NOMO-1 treated with DMSO at 0.1 percent for 48 hours (cell line): ENCODE measurements at regions not wholly inside any gene's neighbourhood (a gene's known extent, or its start where the extent isn't known, plus 50 kb on each side); places are given as distances from the start of the nearest gene placed in this dataset.
A peak's percentile ranks its signal among the peaks of the same experiment; 100 is the strongest.
"Not testable (repeated sequence)": the region's sequence is repeated elsewhere in the genome, so short reads cannot be mapped to it uniquely, and the experiment has no call there.

ENCODE experiments used
- DNase-seq: peaks from one replicate; lab custom pipeline; 2025; ENCODE audit not compliant: unreplicated experiment; lab: John Stamatoyannopoulos, UW

DNA sequence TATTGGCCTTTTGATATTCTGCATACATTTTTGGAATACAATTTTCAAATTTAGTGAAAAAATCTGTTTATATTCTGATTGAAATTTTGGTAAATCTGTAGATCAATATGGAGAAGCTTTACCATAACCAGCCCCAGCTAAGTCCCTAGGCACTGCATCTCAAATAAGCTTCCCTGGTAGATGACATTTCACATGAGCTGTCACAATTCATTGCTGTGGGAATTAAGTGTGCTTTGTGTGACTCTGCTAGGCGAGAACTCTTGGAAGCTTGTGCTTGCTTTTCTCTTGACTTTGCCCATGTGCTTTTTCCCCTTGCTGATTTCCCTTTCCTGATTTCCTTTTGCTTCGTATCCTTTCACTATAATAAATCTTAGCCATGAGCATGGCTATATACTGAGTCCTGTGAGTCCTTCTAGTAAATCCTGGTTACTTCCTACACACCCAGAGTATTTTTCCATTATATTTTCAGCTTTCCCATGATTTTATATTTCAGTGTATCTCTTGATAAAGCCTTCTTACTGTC lies 166.5 kb upstream of the MMS22L start:
- no peak for DNase-seq

DNA sequence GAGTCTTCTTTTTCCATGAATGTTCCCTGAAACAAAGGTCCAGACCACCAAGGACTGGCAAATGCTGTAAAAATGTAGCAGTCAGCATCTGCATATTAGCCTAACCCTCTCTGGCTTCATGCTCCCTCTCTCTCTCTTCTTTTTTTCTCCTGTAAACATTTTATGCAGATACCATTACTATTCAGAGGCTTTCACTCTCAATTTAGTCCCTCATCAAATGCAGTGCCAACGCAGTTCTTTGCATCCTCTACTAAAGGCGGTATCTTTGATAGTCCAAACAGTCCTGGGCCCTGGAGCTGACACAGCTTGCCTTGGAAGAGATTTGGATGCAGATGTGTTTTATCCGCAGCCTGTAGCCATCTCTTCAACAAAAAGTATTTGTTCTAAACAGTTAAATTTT lies 167.1 kb upstream of the MMS22L start:
- DNase-seq: no peak

DNA sequence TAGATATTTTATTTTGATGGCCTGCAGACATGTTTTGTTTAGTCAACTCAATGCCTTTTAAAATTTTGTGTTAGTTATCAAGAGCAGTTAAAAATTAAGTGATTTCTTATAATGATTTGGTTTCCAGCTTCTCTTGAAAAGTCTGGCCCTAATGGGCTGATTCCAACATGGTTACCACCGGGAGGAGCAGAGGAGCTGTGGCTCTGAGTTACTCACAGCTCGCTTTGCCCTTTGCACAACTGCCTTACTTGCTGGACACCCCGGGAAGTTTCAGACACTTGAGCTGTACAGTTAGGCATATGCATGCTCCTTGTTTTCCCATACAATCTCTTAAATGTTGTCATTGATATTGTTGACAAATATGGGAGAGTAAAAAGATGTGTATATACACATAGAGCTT lies 173.1 kb upstream of the MMS22L start:
- DNase-seq: no peak

DNA sequence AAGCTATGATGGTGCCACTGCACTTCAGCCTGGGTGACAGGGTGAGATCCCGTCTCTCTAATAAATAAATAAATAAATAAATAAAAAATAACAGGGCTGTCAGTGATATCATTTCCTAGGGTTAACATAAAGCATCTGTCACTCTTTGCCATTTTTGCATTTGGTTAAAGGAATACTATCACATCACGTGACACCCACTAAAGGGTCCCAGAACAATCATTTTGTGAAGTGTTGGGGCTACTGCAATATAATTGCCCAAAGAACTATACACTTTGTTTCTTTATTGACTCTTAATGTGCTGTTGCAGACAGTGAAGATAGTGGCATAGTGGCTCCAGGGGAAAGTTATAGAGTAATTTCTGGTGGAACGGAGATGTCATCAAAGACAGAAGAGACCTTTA lies 176.5 kb upstream of the MMS22L start:
- no peak for DNase-seq

DNA sequence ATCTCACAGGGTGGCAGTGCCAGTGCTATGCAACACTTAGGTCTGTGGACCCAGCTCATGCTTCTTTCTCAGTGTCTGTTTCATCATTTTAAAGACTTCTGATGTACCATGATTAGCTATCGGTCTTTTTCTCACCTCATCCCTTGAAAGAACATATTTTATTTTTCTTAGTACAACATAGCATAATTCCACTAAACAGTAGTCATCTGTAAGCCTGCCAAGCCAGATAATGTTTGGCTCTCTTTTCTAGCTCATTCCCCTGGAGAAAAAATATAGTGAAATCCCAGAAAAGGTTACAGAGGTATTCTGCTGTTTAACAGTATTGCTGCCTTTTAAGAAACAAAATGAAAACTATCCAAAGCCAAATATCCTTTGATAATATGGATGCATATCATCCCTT lies 177.0 kb upstream of the MMS22L start:
- no peak for DNase-seq

DNA sequence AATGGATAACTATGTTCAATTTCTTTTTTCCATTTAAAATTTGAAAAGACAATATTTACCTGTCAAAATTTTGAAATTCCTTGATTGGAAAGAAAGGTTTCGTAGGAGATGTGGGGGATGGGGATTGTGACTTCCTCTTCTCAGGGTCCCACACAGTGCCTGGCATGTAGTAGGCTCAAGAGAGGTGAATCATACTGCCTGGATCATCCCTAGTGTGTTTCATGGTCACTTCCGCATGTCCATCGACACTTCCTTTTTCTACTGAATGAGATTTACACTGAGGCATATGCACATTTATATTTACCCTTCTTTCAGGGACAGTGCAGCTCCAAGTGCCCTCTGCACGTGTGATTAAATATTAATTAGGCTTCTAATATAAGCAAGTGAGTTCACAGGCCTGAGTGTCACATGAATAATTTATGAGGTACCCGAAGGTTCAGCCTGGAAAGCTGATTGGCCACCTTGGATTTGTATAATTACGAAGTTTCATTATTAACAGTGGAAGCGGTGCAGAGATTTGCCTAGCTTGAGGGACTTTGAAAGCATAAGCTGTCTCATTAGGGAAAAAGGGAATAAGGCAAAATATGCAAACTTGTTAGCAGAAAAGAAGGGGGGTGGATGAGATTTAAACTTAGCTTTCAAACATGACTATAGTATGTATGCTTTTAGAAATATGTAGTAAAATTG lies 177.5 kb upstream of the MMS22L start:
- DNase-seq: peak; percentile 7

DNA sequence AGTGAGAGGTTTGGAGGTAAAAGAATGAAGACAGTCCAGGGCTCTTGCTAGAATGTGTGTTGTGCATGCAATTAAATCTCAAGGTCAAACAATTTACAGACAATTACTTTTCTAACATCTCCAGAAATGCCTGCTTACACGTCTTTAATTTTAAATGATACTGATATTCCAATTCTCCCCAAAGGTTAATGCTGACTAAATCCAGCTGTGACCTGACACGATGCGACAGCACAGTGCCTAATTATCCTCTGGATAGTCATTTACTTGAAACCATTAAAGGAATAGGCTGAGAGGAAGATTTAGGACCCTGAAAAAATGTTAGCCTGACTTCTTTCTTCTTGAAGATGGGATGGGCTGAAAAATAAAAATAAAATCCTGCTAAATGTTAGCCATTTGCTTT lies 178.2 kb upstream of the MMS22L start:
- no peak for DNase-seq

DNA sequence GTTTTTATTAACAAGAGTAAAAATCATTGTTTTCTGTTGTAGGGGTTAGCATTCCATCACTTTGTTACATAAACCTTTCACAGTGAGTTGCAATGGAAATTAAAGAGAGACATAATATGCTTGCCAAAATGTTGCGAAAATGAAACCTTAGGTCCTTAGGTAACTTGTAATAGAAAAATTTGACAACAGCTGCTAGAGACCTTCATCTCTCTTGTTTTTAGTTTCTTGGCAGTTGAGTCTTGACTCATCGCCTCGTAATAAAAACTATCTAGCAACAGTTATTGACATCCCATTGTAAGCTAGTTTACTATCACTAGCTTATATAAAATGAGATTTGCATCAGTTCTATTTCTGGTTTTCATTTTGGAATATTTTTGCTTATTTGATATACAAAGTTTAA lies 179.0 kb upstream of the MMS22L start:
- DNase-seq: no peak

DNA sequence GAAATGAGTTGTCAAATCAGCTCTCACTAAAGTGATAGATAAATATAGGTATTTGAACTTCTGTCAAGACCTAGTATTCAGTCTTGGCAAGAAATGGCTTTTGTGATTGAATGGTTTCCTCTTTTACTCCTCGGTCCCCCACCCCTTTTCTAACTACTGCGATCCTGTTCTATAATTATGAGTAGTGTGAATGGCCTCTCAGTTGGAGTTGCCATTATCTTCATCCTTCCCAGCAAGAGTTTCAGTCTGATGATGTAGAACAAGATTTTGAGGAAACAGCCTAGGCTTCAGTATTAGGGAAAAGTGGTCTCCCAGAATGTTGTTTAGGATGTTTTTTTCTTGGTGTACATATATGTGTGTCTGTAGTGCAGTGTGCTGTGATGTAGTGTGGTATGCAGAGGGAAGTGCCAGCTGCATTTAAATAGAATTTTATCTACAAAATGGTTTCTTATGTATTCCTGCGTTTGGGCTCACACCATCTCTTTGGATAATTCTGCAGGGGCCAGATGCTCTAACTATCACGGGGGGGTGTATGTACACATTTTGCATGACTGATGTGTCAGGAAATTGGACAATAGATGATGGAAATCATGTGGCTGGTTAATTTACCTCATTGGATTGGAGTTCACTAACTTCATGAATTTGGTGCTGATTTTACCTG lies 180.1 kb upstream of the MMS22L start:
- DNase-seq: no peak

DNA sequence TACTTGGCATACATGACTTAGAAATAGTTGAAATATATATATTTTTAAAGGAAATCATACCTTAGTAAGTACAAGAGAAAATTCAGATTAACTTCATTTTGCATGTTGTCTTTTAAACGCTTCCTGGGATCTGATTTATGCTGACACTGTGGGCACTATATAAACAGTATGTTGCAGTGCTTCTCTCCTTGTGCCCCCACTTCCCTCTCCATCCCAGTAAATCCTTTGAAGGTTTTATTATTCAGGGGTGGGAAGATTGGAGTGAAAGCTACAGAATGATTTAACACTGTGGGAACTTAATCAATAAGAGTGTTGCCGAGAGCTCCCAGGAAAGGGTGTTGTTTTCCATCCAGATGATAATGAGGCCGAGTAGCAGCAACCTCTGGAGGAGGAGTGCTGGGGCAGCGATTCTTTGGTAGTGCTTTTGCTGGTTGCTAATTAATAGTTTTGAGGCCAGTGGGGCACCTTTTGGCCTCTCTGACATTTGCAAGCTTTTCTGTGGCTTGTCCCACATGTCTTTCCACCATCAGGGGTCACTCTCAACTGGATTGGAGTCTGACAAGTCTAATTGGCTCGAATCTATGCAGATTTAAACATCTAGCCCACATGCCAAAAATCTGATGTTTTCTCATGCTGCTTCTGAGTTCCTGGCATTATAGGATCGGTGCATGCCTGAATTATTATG lies 183.0 kb upstream of the MMS22L start:
- DNase-seq: no peak

DNA sequence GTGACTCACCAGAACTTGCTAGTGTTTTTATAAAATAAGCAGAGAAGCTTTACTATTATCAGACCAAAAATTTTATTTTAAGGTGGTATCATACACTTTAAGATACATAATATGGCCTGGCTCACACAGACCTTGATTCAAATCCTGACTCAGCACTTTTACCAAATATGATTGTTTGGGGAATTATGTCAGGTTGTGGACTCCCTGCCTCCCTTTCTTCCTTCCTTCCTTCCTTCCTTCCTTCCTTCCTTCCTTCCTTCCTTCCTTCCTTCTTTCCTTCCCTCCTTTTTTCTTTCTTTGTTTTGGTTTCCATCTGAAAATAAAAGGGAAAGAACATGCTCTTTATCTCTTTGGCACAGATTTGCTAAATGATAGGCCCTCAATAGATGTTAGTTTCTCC lies 186.0 kb upstream of the MMS22L start:
- no peak for DNase-seq

DNA sequence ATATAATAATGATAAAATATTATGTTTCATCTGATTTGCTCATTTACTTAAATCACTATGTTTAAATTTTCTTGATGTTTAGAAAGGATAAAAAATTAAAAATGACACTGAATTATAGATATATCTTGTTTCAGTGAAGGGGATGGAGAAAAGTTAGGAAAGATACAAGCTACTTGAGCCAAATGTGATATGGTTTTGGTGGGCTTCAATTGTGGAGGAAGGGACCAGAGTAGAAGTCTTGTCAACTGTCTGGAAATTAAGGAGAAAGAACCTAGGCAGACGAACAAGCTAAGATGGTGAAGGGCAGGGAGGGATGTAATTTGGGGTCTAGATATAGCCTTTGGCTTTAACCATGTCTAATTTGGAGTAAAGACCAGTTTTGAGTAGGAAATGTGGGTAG lies 186.4 kb upstream of the MMS22L start:
- no peak for DNase-seq

DNA sequence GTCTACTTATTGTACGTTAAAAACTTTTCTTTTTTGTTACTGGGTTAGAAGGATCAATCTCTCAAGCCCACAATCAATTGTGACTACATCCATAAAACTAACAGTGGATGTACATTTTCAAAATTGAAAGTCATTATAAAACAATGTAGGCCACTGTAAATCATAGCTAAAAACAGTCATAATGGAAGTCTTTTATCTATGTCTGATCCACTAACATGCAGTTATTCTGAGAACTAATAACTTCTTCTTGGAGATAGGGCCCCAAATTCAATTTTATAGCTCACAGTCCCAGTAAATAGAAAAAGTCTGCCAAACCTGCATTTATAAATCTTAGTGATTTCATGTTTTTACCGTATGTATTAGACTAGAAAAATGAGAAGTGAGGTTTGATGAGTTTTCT lies 187.3 kb upstream of the MMS22L start:
- no peak for DNase-seq

DNA sequence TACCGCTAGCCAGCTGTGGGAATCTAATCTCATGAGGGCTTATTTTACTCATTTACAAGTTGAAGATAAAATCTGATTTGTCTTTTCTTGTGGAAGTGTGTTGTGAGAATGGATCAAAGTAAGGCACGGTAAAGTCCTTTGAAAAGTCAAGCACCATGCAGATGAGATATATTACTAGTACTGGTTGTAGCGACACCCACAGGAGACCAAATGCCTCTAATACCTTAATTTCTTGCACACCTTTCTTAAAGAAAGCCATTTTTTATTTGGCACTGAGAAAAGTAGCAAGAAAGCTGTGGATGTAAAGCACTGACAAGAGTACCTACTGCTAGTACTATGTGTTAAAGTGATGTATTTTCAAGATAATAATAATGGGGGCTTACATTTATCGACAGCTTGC lies 191.0 kb upstream of the MMS22L start:
- DNase-seq: no peak

DNA sequence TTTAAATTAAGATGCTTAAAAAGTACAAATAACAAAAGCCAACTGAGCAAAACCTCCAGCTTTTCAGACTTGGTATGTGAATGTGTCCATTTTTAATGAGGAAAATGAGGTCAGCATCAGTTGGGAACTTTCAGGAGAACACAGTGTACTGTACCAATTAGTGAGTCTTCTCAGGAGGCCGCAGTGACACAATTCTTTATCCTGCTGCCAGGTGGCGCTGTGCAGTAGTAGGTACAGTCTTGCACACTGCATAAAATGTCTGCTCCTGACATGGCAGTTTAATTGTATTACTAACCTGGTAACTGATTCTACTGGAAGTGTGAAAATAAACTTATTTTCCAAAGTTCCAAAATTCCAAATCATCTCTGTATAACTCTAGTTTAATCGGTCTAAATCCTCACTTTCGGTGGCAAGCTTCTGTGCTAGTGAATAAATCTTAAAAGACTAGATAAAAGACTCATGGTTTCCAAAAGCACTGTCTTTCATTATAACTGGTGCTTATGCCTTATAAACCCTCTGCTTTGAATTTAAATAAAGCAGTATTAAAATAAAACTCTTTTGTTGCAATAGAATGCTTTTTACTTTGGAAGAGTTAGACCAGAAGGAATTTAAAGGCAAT lies 214.8 kb upstream of the MMS22L start:
- peak; percentile 53 for DNase-seq

DNA sequence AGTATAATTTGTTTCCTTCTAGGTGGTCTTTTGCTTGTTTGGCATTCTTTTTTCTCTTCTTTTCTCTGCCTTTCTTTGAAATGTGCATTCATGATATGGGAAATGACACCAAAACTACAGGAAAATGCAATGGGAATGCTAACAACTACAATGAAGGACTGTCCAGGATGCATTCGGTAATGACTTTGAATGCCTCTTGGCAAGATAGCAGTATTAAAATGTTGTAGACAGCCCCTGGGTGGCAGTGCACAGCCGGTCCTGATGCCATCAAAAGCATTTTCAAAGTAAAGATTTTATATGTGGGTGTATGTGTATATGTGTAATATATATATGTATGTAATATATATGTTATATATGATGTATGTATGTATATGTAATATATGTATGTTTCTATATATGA lies 218.8 kb upstream of the MMS22L start:
- no peak for DNase-seq

DNA sequence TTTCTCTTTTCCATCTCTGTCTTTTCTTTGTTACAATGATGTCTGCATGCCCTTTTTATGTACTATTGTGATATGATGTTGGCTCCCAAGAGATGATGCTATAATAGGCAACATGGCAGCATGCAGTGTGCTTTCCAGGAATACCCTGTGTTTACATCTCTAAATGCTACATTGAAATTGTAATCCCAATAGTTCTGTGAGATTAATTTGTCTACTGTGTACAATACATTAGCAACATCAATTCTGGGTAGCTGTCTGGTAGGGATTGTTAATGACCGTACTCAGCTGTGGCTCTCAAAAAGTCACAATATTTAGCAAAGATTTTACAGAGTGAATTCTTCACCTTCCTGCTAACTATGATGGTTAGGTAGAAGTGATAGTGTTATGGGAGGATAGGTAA lies 225.6 kb upstream of the MMS22L start:
- DNase-seq: no peak

DNA sequence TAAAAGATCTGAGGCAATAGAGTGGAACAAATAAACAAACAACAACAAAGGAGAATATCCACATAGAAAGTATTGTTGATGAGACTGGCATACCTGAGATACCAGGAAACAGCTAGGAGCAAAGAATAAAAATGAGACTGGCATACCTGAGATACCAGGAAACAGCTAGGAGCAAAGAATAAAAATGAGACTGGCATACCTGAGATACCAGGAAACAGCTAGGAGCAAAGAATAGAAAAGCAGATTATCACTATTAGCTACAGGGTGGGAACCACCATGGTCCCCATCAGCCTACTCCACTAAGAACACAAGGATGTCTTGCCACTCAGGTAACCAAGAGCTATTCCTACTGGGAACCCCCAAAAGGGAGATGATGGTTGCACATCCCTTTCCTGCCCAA lies 230.2 kb upstream of the MMS22L start:
- not testable (repeated sequence) for DNase-seq

DNA sequence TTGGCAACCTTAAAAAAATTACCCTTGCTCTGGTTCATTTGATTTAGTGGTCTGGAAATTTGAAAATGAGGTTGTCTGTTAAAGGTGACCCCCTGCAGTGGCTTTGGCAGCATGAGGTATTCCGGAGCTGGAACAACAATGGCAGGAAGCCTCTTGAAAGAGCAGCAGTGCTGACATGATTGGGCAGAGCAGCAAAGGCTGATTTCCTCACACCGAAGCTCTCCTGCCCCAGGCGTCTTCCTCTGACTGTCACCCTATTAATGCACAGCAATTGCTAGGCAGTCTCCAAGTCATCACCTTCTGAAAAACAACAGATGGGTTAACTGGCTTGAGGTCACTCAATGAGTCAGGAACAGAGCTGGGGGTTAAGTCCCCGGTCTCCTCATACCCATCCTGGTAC lies 241.8 kb upstream of the MMS22L start:
- DNase-seq: no peak

DNA sequence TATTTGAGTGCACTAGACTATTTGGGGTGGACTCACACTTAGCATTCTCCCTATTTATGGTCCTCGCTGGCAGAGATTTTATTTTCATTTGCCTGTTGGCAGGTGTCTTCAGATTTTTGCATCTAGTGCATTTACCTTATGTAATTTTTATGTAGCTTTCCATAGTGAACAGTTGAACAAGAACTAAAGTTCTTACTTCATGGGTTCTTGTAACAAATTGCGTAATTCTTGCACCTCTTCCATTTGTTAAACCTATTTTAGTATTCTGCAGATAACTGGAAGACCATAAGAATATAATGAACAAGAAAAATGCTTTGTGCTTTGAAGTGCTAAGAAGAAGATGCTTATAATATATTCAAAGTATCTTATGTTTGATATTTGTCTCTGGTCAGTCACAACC lies 252.8 kb upstream of the MMS22L start:
- no peak for DNase-seq

DNA sequence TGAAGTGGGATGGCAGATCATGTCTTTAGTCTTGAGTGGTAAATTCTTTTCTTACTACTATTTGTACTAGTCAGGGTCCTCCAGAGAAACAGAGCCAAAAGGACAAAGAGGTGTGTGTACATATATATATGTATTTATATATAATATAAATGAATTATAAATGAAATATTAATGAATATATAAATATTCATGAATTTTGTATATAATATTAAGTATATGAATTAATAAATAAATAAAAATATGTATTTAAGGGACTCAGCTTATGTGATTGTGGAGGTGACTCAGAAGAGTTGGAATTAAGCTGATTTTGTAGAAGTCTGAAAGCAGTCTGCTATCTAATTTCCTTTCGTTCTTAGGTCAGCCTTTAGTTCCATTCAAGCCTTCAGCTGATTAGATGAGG lies 265.3 kb upstream of the MMS22L start:
- no peak for DNase-seq

DNA sequence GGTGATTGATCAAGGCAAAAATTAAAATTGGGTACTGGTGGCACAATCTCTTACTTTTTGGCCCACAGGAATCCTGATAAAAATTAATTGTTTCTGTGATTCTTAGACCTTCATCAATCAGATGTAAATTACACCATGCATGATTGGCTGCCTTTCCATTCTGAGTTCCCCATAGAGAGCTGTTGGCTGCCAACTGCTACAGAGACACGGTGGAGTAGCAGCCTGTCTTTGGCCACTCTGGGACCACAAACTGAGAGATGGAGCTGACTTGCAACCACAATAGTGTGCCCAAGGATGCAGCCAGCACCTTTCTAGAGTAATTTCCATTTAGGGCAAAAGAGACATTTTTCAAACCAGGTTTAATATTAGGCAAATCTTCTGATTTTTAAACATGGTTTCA lies 274.3 kb upstream of the MMS22L start:
- DNase-seq: no peak
